ENCODE measurements at regions not wholly inside any gene's neighbourhood (a gene's known extent, or its start where the extent isn't known, plus 50 kb on each side); places are given as distances from the start of the nearest gene placed in this dataset.

DNA sequence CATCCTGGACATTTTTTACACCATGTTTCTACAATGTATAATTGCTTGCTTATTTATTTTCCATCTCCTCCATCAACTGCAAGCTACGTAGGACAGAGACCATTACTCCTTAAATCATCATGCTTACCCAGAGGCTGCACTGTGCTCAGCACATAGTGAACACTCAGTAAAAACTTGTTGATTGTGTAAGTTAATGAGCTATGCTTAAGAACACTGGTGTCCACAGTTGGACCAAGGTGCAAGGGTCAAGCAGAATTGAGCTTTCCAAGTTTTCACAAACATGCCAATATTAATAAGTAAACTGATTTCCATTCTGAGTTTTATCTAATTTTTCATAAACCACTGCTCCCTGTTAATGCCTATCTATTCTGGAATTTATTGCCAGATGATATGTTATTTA, 464.2 kb upstream of the TCF4 start (continued):
- no peak for TF ChIP-seq ZNF433 (tag by site-specific recombination; IDR thresholded peaks at IDR 0.05; ENCODE audit: low read depth)

DNA sequence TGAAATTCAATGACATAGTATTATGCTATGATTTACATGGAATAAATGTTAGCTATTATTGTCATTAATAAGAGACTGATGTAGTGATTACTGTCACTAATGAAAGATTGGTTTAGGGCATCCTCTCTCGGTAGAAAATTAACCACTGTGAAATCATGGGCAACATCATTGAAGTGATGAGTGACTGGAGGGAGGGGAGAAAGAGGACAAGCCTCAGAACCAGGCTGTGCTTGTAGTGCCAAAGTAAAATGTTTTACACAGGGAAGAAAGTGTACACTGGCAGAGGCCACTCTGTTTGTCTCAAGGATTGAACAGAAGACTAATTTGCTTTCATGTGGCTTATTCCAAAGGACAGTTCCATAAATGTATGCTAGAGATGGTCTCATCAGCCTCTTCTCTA, 456.2 kb upstream of the TCF4 start:
- no peaks in the 10 kb centered on the region for H3K36me3 ChIP-seq (ENCODE audit: control insufficient read depth in 2 of 2, insufficient read depth in 1 of 2, low read length in 2 of 2)
- ChIA-PET CTCF (no interaction called here), POLR2A (interaction anchor here (0.7 kb wide), 1 partner anchor 695 kb away, joined by 3 read pairs; no protein-coding TSS in a partner anchor)
- H3K4me3 ChIP-seq (ENCODE audit: low read depth, low read length), result no peak overlapping the region
- H3K27ac ChIP-seq (ENCODE audit: extremely low read depth, low read depth, low read length), result no peak overlapping the region
- TF ChIP-seq ZIC2 (tag by site-specific recombination; IDR thresholded peaks at IDR 0.05) (no peak), ZNF777 (tag by site-specific recombination; IDR thresholded peaks at IDR 0.05; ENCODE audit: borderline replicate concordance) (no peak), SALL2 (tag by site-specific recombination; IDR thresholded peaks at IDR 0.05; ENCODE audit: borderline replicate concordance) (no peak), ZNF16 (tag by site-specific recombination; IDR thresholded peaks at IDR 0.05; ENCODE audit: low read depth) (no peak), ZNF747 (tag by site-specific recombination; IDR thresholded peaks at IDR 0.05) (no peak), ZNF549 (tag by site-specific recombination; IDR thresholded peaks at IDR 0.05) (no peak), ZNF341 (tag by site-specific recombination; IDR thresholded peaks at IDR 0.05; ENCODE audit: low read depth) (no peak), ZNF394 (tag by site-specific recombination; IDR thresholded peaks at IDR 0.05; ENCODE audit: borderline replicate concordance) (no peak), ZNF776 (tag by site-specific recombination; IDR thresholded peaks at IDR 0.05; ENCODE audit: borderline replicate concordance) (no peak), ZNF23 (tag by site-specific recombination; IDR thresholded peaks at IDR 0.05; ENCODE audit: borderline replicate concordance) (no peak), ZNF571 (tag by site-specific recombination; IDR thresholded peaks at IDR 0.05) (no peak), ZNF48 (tag by site-specific recombination; IDR thresholded peaks at IDR 0.05) (no peak), ZNF221 (tag by site-specific recombination; IDR thresholded peaks at IDR 0.05; ENCODE audit: borderline replicate concordance) (no peak), ZNF157 (tag by site-specific recombination; IDR thresholded peaks at IDR 0.05) (no peak)
- TF ChIP-seq, protein P1, sequence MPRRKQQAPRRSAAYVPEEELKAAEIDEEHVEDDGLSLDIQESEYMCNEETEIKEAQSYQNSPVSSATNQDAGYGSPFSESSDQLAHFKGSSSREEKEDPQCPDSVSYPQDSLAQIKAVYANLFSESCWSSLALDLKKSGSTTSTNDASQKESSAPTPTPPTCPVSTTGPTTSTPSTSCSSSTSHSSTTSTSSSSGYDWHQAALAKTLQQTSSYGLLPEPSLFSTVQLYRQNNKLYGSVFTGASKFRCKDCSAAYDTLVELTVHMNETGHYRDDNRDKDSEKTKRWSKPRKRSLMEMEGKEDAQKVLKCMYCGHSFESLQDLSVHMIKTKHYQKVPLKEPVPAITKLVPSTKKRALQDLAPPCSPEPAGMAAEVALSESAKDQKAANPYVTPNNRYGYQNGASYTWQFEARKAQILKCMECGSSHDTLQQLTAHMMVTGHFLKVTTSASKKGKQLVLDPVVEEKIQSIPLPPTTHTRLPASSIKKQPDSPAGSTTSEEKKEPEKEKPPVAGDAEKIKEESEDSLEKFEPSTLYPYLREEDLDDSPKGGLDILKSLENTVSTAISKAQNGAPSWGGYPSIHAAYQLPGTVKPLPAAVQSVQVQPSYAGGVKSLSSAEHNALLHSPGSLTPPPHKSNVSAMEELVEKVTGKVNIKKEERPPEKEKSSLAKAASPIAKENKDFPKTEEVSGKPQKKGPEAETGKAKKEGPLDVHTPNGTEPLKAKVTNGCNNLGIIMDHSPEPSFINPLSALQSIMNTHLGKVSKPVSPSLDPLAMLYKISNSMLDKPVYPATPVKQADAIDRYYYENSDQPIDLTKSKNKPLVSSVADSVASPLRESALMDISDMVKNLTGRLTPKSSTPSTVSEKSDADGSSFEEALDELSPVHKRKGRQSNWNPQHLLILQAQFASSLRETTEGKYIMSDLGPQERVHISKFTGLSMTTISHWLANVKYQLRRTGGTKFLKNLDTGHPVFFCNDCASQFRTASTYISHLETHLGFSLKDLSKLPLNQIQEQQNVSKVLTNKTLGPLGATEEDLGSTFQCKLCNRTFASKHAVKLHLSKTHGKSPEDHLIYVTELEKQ (tag by site-specific recombination; IDR thresholded peaks at IDR 0.05; ENCODE audit: borderline replicate concordance), result no peak
- TF ChIP-seq, protein P2, sequence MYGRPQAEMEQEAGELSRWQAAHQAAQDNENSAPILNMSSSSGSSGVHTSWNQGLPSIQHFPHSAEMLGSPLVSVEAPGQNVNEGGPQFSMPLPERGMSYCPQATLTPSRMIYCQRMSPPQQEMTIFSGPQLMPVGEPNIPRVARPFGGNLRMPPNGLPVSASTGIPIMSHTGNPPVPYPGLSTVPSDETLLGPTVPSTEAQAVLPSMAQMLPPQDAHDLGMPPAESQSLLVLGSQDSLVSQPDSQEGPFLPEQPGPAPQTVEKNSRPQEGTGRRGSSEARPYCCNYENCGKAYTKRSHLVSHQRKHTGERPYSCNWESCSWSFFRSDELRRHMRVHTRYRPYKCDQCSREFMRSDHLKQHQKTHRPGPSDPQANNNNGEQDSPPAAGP (tag by site-specific recombination; IDR thresholded peaks at IDR 0.05), result no peak
- TF ChIP-seq, protein P3, sequence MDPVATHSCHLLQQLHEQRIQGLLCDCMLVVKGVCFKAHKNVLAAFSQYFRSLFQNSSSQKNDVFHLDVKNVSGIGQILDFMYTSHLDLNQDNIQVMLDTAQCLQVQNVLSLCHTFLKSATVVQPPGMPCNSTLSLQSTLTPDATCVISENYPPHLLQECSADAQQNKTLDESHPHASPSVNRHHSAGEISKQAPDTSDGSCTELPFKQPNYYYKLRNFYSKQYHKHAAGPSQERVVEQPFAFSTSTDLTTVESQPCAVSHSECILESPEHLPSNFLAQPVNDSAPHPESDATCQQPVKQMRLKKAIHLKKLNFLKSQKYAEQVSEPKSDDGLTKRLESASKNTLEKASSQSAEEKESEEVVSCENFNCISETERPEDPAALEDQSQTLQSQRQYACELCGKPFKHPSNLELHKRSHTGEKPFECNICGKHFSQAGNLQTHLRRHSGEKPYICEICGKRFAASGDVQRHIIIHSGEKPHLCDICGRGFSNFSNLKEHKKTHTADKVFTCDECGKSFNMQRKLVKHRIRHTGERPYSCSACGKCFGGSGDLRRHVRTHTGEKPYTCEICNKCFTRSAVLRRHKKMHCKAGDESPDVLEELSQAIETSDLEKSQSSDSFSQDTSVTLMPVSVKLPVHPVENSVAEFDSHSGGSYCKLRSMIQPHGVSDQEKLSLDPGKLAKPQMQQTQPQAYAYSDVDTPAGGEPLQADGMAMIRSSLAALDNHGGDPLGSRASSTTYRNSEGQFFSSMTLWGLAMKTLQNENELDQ (tag by site-specific recombination; IDR thresholded peaks at IDR 0.05; ENCODE audit: low read depth), result no peak
- TF ChIP-seq, protein P4, sequence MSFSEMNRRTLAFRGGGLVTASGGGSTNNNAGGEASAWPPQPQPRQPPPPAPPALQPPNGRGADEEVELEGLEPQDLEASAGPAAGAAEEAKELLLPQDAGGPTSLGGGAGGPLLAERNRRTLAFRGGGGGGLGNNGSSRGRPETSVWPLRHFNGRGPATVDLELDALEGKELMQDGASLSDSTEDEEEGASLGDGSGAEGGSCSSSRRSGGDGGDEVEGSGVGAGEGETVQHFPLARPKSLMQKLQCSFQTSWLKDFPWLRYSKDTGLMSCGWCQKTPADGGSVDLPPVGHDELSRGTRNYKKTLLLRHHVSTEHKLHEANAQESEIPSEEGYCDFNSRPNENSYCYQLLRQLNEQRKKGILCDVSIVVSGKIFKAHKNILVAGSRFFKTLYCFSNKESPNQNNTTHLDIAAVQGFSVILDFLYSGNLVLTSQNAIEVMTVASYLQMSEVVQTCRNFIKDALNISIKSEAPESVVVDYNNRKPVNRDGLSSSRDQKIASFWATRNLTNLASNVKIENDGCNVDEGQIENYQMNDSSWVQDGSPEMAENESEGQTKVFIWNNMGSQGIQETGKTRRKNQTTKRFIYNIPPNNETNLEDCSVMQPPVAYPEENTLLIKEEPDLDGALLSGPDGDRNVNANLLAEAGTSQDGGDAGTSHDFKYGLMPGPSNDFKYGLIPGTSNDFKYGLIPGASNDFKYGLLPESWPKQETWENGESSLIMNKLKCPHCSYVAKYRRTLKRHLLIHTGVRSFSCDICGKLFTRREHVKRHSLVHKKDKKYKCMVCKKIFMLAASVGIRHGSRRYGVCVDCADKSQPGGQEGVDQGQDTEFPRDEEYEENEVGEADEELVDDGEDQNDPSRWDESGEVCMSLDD (tag by site-specific recombination; IDR thresholded peaks at IDR 0.05), result no peak
- TF ChIP-seq, protein P5, sequence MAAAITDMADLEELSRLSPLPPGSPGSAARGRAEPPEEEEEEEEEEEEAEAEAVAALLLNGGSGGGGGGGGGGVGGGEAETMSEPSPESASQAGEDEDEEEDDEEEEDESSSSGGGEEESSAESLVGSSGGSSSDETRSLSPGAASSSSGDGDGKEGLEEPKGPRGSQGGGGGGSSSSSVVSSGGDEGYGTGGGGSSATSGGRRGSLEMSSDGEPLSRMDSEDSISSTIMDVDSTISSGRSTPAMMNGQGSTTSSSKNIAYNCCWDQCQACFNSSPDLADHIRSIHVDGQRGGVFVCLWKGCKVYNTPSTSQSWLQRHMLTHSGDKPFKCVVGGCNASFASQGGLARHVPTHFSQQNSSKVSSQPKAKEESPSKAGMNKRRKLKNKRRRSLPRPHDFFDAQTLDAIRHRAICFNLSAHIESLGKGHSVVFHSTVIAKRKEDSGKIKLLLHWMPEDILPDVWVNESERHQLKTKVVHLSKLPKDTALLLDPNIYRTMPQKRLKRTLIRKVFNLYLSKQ (tag by site-specific recombination; IDR thresholded peaks at IDR 0.05; ENCODE audit: borderline replicate concordance), result no peak
- no peaks in the 10 kb centered on the region for H3K9me3 ChIP-seq (ENCODE audit: control insufficient read depth, insufficient read depth, low read depth, low read length)
- no peaks in the 10 kb centered on the region for H3K4me1 ChIP-seq (ENCODE audit: control insufficient read depth, insufficient read depth, low read length)
